HEK293 (cell line): ENCODE measurements at regions not wholly inside any gene's neighbourhood (a gene's known extent, or its start where the extent isn't known, plus 50 kb on each side); places are given as distances from the start of the nearest gene placed in this dataset.

Experiments
- CTCF ChIA-PET: fragments of 350-600 bp; formaldehyde crosslinking; extraction: SDS; loops from one replicate; lab custom pipeline; 2021; ENCODE audit warnings: antibody characterized with exemption; lab: Yijun Ruan, JAX
- POLR2A ChIA-PET: fragments of 300-600 bp; formaldehyde crosslinking; extraction: SDS; loops from one replicate; lab custom pipeline; 2020; ENCODE audit warnings: antibody characterized with exemption, inconsistent platforms; lab: Yijun Ruan, JAX
- H3K27ac ChIP-seq: fragments of 200-500 bp; sonication (Bioruptor generic); 2 replicates; pipeline ENCODE4 v1.5.1; 2014; ENCODE audit warnings: low read depth, low read length, control low read depth, inconsistent platforms; ENCODE audit errors: extremely low read depth
- H3K36me3 ChIP-seq, 2 experiments: fragments of 200-500 bp in 1 of 2; sonication (Bioruptor generic) in 1 of 2; 1 replicate in 1 of 2; 2 replicates in 1 of 2; pipeline ENCODE4 v1.5.1; 2014 to 2017; ENCODE audit warnings: inconsistent platforms in 2 of 2, low read length in 2 of 2; ENCODE audit not compliant: control insufficient read depth in 2 of 2, insufficient read depth in 1 of 2
- H3K4me1 ChIP-seq: fragments of 200-500 bp; sonication (Bioruptor generic); 2 replicates; pipeline ENCODE4 v1.5.1; 2014; ENCODE audit warnings: mild to moderate bottlenecking, low read length, inconsistent platforms; ENCODE audit not compliant: control insufficient read depth, insufficient read depth
- H3K4me3 ChIP-seq: 2 replicates; pipeline ENCODE4 v1.5.1; 2011; ENCODE audit warnings: low read depth, mild to moderate bottlenecking, control low read depth, low read length, moderate library complexity
- H3K9me3 ChIP-seq: fragments of 200-500 bp; sonication (Bioruptor generic); 2 replicates; pipeline ENCODE4 v1.5.1; 2014; ENCODE audit warnings: low read depth, low read length, inconsistent platforms; ENCODE audit not compliant: control insufficient read depth, insufficient read depth
- CTCF ChIP-seq: fragments of 450-650 bp; formaldehyde crosslinking; IDR thresholded peaks from 2 replicates; pipeline ENCODE4 v1.5.1; 2016; ENCODE audit warnings: missing biosample characterization, missing genetic modification characterization
- HOXA7 ChIP-seq: sonication (generic); formaldehyde crosslinking; IDR thresholded peaks from 2 replicates; pipeline ENCODE4 v1.8.1; 2022; ENCODE audit warnings: missing genetic modification reagents, borderline replicate concordance
- KLF16 ChIP-seq: fragments of 450-650 bp; formaldehyde crosslinking; IDR thresholded peaks from 2 replicates; pipeline ENCODE4 v1.5.1; 2017; ENCODE audit warnings: missing biosample characterization, missing genetic modification characterization
- KLF9 ChIP-seq: fragments of 450-650 bp; formaldehyde crosslinking; IDR thresholded peaks from 2 replicates; pipeline ENCODE4 v1.5.1; 2016; ENCODE audit warnings: missing biosample characterization, missing genetic modification characterization, low read depth
- OVOL3 ChIP-seq: fragments of 450-650 bp; formaldehyde crosslinking; IDR thresholded peaks from 2 replicates; pipeline ENCODE4 v1.5.1; 2016; ENCODE audit warnings: missing biosample characterization, missing genetic modification characterization
- TCF7L2 ChIP-seq: IDR thresholded peaks from 2 replicates; pipeline ENCODE4 v1.6.1; 2011; ENCODE audit warnings: low read depth, mild to moderate bottlenecking, inconsistent platforms, low read length, moderate library complexity, borderline replicate concordance
- ZBTB6 ChIP-seq: fragments of 450-650 bp; formaldehyde crosslinking; IDR thresholded peaks from 2 replicates; pipeline ENCODE4 v1.5.1; 2017; ENCODE audit warnings: missing biosample characterization, missing genetic modification characterization
- ZBTB7A ChIP-seq: fragments of 450-650 bp; formaldehyde crosslinking; IDR thresholded peaks from 2 replicates; pipeline ENCODE4 v1.5.1; 2016; ENCODE audit warnings: low read depth, missing biosample characterization, missing genetic modification characterization
- ZNF146 ChIP-seq: fragments of 450-650 bp; formaldehyde crosslinking; IDR thresholded peaks from 2 replicates; pipeline ENCODE4 v1.5.1; 2016; ENCODE audit warnings: missing biosample characterization, missing genetic modification characterization
- ZNF157 ChIP-seq: fragments of 450-650 bp; formaldehyde crosslinking; IDR thresholded peaks from 2 replicates; pipeline ENCODE4 v1.5.1; 2016; ENCODE audit warnings: missing biosample characterization, missing genetic modification characterization
- ZNF274 ChIP-seq, 2 experiments: fragments of 200-500 bp in 1 of 2; fragments of 450-650 bp in 1 of 2; sonication (Bioruptor generic) in 1 of 2; formaldehyde crosslinking in 1 of 2; IDR thresholded peaks; 2 replicates each; pipeline versions ENCODE4 v1.5.1 to v1.6.1; 2014 to 2016; ENCODE audit warnings: borderline replicate concordance in 1 of 2, inconsistent platforms in 1 of 2, low read length in 1 of 2, missing biosample characterization in 1 of 2, missing genetic modification characterization in 1 of 2
- ZNF341 ChIP-seq: fragments of 450-650 bp; formaldehyde crosslinking; IDR thresholded peaks from 2 replicates; pipeline ENCODE4; 2016; ENCODE audit warnings: low read depth, missing biosample characterization, missing genetic modification characterization
- ZNF394 ChIP-seq: fragments of 450-650 bp; formaldehyde crosslinking; IDR thresholded peaks from 2 replicates; pipeline ENCODE4 v1.5.1; 2016; ENCODE audit warnings: missing biosample characterization, missing genetic modification characterization, mild to moderate bottlenecking, moderate library complexity, borderline replicate concordance
- ZNF544 ChIP-seq: fragments of 450-650 bp; formaldehyde crosslinking; IDR thresholded peaks from 2 replicates; pipeline ENCODE4 v1.5.0; 2017; ENCODE audit warnings: missing biosample characterization, missing genetic modification characterization
- ZNF561 ChIP-seq: fragments of 450-650 bp; IDR thresholded peaks from 2 replicates; pipeline ENCODE4 v1.5.1; 2018; ENCODE audit warnings: missing biosample characterization, missing genetic modification characterization, borderline replicate concordance
- ZNF639 ChIP-seq: fragments of 450-650 bp; formaldehyde crosslinking; IDR thresholded peaks from 2 replicates; pipeline ENCODE4 v1.5.1; 2016; ENCODE audit warnings: missing biosample characterization, missing genetic modification characterization
- ZNF785 ChIP-seq: fragments of 450-650 bp; formaldehyde crosslinking; IDR thresholded peaks from 2 replicates; pipeline ENCODE4 v1.5.1; 2016; ENCODE audit warnings: missing biosample characterization, missing genetic modification characterization

- POLR2A ChIA-PET: no interaction called here
These were observed 90.6 kb upstream of the BHLHE23 start for GRCh38 chr20:63097336-63097831.

GRCh38 chr20:63096681-63097335, 90.0 kb upstream of the BHLHE23 start:
- POLR2A ChIA-PET: no interaction called here
- CTCF ChIA-PET: no interaction called here
- no peaks in the 10 kb centered on the region for H3K9me3 ChIP-seq
- no peak overlapping the region for H3K4me3 ChIP-seq
- TF ChIP-seq HOXA7 (CRISPR knock-in tag) (no peak), ZNF146 (tag by site-specific recombination) (no peak), TCF7L2 (no peak), ZNF341 (tag by site-specific recombination) (no peak), ZNF561 (tag by site-specific recombination) (no peak), ZNF785 (tag by site-specific recombination) (no peak), ZNF157 (no peak), KLF9 (no peak), ZBTB7A (no peak), CTCF (tag by site-specific recombination) (no peak), ZBTB6 (tag by site-specific recombination) (no peak), ZNF274 (IDR thresholded peaks at IDR 0.05; ENCODE audit: low read length) (no peak), ZNF274 (tag by site-specific recombination; IDR thresholded peaks at IDR 0.05; ENCODE audit: borderline replicate concordance) (no peak), ZNF639 (no peak), ZNF544 (tag by site-specific recombination) (no peak)
- H3K36me3 ChIP-seq: no peaks in the 10 kb centered on the region
- no peak overlapping the region for H3K27ac ChIP-seq
- no peaks in the 10 kb centered on the region for H3K4me1 ChIP-seq

More at GRCh38 chr20:63097336-63097831, 90.6 kb upstream of the BHLHE23 start:
- CTCF ChIA-PET: no interaction called here
- H3K4me1 ChIP-seq: no peaks in the 10 kb centered on the region; the same call in 1 of the 2 replicates
- H3K36me3 ChIP-seq: no peaks in the 10 kb centered on the region
- H3K9me3 ChIP-seq: no peaks in the 10 kb centered on the region
- no peak overlapping the region for H3K27ac ChIP-seq
- TF ChIP-seq OVOL3 (tag by site-specific recombination) (no peak), KLF16 (tag by site-specific recombination) (no peak), ZNF394 (tag by site-specific recombination) (no peak)
- H3K4me3 ChIP-seq: no peak overlapping the region
